ENCODE measurements at regions not wholly inside any gene's neighbourhood (a gene's known extent, or its start where the extent isn't known, plus 50 kb on each side); places are given as distances from the start of the nearest gene placed in this dataset.

- peak overlapping the region; percentile 14; the same call in 1 of the 2 replicates for H2AK5ac ChIP-seq (ENCODE audit: low read depth, low read length)
- peaks cover 9 to 31% (median 23%) of the 10 kb centered on the region in 4 experiments for H3K4me1 ChIP-seq (replicated peaks in 1 of 4; ENCODE audit: control insufficient read depth in 3 of 4, insufficient read depth in 4 of 4, low read length in 3 of 4)
- H3K4me2 ChIP-seq (ENCODE audit: insufficient read depth in 1 of 2, low read depth in 2 of 2, low read length in 2 of 2) = peak overlapping the region; percentile 55 to 65; a peak in 2 of 4 replicates
- H3K36me3 ChIP-seq (ENCODE audit: control insufficient read depth in 2 of 4, insufficient read depth in 4 of 4, low read length in 3 of 4) = no peaks in the 10 kb centered on the region
- no peak overlapping the region for H4K8ac ChIP-seq (ENCODE audit: extremely low read depth, insufficient read depth, low read length)
- no peak overlapping the region for H3K56ac ChIP-seq (replicated peaks; ENCODE audit: insufficient read length, low read depth, low read length)
- no peak overlapping the region for H4K91ac ChIP-seq (replicated peaks; ENCODE audit: insufficient read length, low read length)
- H3K79me1 ChIP-seq (ENCODE audit: low read depth, low read length) = no peaks in the 10 kb centered on the region
- no peak overlapping the region for H2BK5ac ChIP-seq (ENCODE audit: low read depth, low read length)
- H3K23me2 ChIP-seq (ENCODE audit: low read depth, low read length) = no peaks in the 10 kb centered on the region
- peak overlapping the region; percentile 69 for H2BK12ac ChIP-seq (ENCODE audit: low read depth, low read length)
- TF ChIP-seq KDM4A (IDR thresholded peaks at IDR 0.05; ENCODE audit: low read depth, low read length, severe bottlenecking) (no peak), SIX5 (IDR thresholded peaks at IDR 0.05; ENCODE audit: low read depth, low read length) (no peak), SP2 (IDR thresholded peaks at IDR 0.05; ENCODE audit: low read length) (no peak), POLR2AphosphoS5 (IDR thresholded peaks at IDR 0.05; ENCODE audit: low read depth, low read length) (no peak), RXRA (IDR thresholded peaks at IDR 0.05; ENCODE audit: insufficient read depth, low read depth, low read length) (no peak), SAP30 (IDR thresholded peaks at IDR 0.05; ENCODE audit: insufficient read depth, insufficient replicate concordance, low read length) (no peak), HDAC6 (IDR thresholded peaks at IDR 0.05; ENCODE audit: low read depth, low read length) (no peak), POU5F1 (IDR thresholded peaks at IDR 0.05; ENCODE audit: low read depth, low read length) (no peak), SUZ12 (IDR thresholded peaks at IDR 0.05; ENCODE audit: low read length) (no peak), SIN3A (conservative IDR thresholded peaks at IDR 0.05 in 1 of 2, IDR thresholded peaks at IDR 0.05 in 1 of 2; ENCODE audit: low read depth in 1 of 2, low read length in 2 of 2) (no peak), JUN (IDR thresholded peaks at IDR 0.05; ENCODE audit: low read depth, low read length) (no peak), JUND (IDR thresholded peaks at IDR 0.05; ENCODE audit: low read length) (no peak)
- H2BK20ac ChIP-seq (ENCODE audit: low read length) = no peak overlapping the region; the same call in 1 of the 2 replicates
- no peak overlapping the region for H4K5ac ChIP-seq (ENCODE audit: insufficient read length, low read depth, low read length)
- no peak overlapping the region for H2BK120ac ChIP-seq (replicated peaks; ENCODE audit: low read depth, low read length)
- DNase-seq (ENCODE audit: low read depth in 1 of 2, low spot score in 2 of 2) = no peak
- H3K23ac ChIP-seq (ENCODE audit: insufficient read length) = no peak overlapping the region
- FAIRE-seq = no peak
- H2AFZ ChIP-seq (ENCODE audit: low read length) = no peak overlapping the region
- no peak overlapping the region for H2BK15ac ChIP-seq (ENCODE audit: low read length)
- H3K79me2 ChIP-seq (ENCODE audit: control insufficient read depth in 1 of 2, insufficient read depth in 2 of 2, low read length in 2 of 2) = no peaks in the 10 kb centered on the region
- H3K27me3 ChIP-seq (replicated peaks in 1 of 4; ENCODE audit: control insufficient read depth in 3 of 4, extremely low read depth in 1 of 4, insufficient read depth in 3 of 4, low read length in 3 of 4) = no peaks in the 10 kb centered on the region
- ChIA-PET CTCF (ENCODE audit: partially characterized antibody) (interaction anchor here (1.0 to 3.6 kb wide), 6 partner anchors 9 to 73 kb away, joined by 3 to 9 read pairs (median 8); no protein-coding TSS in a partner anchor), POLR2A (ENCODE audit: partially characterized antibody) (no interaction called here)
- H3K9me3 ChIP-seq (ENCODE audit: insufficient read depth in 2 of 2, low read depth in 1 of 2, low read length in 1 of 2) = no peaks in the 10 kb centered on the region
- H4K20me1 ChIP-seq (replicated peaks in 1 of 2; ENCODE audit: control insufficient read depth in 1 of 2, insufficient read depth in 2 of 2, low read length in 2 of 2) = no peaks in the 10 kb centered on the region
- H3K27ac ChIP-seq (ENCODE audit: low read depth, low read length) = 0 out of 2 replicates have a peak overlapping the region, but pooled peaks have one; percentile 26
- H3K9ac ChIP-seq (replicated peaks in 1 of 4; ENCODE audit: extremely low read depth in 1 of 4, low read depth in 3 of 4, low read length in 3 of 4) = no peak overlapping the region
- H3K4me3 ChIP-seq (ENCODE audit: extremely low read depth in 1 of 4, insufficient read depth in 2 of 4, low read depth in 3 of 4, low read length in 4 of 4) = no peak overlapping the region; a peak in 1 of 8 replicates
- no peak overlapping the region for H3K4ac ChIP-seq (replicated peaks; ENCODE audit: insufficient read length, low read depth, low read length)
- no peak overlapping the region; the same call in 1 of the 2 replicates for H3K18ac ChIP-seq (ENCODE audit: extremely low read depth, low read length)
- no peak overlapping the region for H3K14ac ChIP-seq (ENCODE audit: insufficient read length)
Observed at GRCh38 chr5:154107010-154107409, 68.2 kb downstream of the MFAP3 start.
